ENCODE measurements at regions not wholly inside any gene's neighbourhood (a gene's known extent, or its start where the extent isn't known, plus 50 kb on each side); places are given as distances from the start of the nearest gene placed in this dataset.

DNA sequence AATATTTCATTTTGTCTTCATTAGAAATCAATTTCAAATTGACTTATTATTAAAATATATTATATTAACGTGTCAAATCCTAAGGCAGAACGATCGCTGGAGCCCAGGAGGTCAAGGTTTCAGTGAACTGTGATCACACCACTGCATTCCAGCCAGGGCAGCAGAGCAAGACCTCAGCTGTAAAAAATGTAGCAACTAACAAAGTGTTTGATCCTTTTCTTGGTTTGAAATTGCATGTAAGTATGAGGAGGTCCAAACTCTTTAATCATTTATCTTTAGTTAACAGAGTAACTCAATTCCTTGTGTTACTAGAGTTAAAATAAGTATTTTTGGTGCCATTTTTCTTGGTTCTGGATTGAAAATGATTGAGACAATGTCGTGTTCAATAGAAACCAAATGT is 1033.9 kb downstream of the NLGN4X start:
- TF ChIP-seq POLR2AphosphoS5 (IDR thresholded peaks at IDR 0.05; ENCODE audit: low read length) (no peak), ZZZ3 (IDR thresholded peaks at IDR 0.05; ENCODE audit: control insufficient read depth, insufficient read length, low read depth) (no peak), CTCF (IDR thresholded peaks at IDR 0.05 in 2 of 3, conservative IDR thresholded peaks at IDR 0.05 in 1 of 3; ENCODE audit: control insufficient read depth in 2 of 3, extremely low read depth in 1 of 3, insufficient read depth in 1 of 3, low read depth in 3 of 3, low read length in 3 of 3) (no peak), MXI1 (IDR thresholded peaks at IDR 0.05; ENCODE audit: low read depth, low read length) (no peak)

Measured in GM12878 (cell line).